ENCODE measurements at regions not wholly inside any gene's neighbourhood (a gene's known extent, or its start where the extent isn't known, plus 50 kb on each side); places are given as distances from the start of the nearest gene placed in this dataset.

GRCh38 chr20:6855104-6855503, 87.6 kb downstream of the BMP2 start:
- TF ChIP-seq CTCF (IDR thresholded peaks at IDR 0.05): no peak
- Histone ChIP-seq H3K9me3 (ENCODE audit: control insufficient read depth, insufficient read depth, low read length) (no peaks in the 10 kb centered on the region), H3K27me3 (ENCODE audit: control insufficient read depth, insufficient read depth, low read length) (no peaks in the 10 kb centered on the region), H3K4me3 (ENCODE audit: low read length) (no peak overlapping the region), H3K4me1 (ENCODE audit: control insufficient read depth, insufficient read depth, low read length) (no peaks in the 10 kb centered on the region), H3K36me3 (ENCODE audit: control insufficient read depth, insufficient read depth, low read length) (no peaks in the 10 kb centered on the region), H3K27ac (ENCODE audit: low read length) (no peak overlapping the region)
- Mint-ChIP-seq H3K27ac (no peak overlapping the region), H3K4me3 (no peak overlapping the region), H3K27me3 (ENCODE audit: low read depth in 2 of 2) (no peaks in the 10 kb centered on the region), H3K36me3 (no peaks in the 10 kb centered on the region), H3K4me1 (no peaks in the 10 kb centered on the region), H3K9me3 (no peaks in the 10 kb centered on the region)
- intact Hi-C loops (cut with micrococcal nuclease): no loop called here
- DNase-seq: no peak
- 31% methylated on average over 2 of the region's 3 CpGs for WGBS (ENCODE audit: insufficient coverage)
- ATAC-seq: no peak

DNA sequence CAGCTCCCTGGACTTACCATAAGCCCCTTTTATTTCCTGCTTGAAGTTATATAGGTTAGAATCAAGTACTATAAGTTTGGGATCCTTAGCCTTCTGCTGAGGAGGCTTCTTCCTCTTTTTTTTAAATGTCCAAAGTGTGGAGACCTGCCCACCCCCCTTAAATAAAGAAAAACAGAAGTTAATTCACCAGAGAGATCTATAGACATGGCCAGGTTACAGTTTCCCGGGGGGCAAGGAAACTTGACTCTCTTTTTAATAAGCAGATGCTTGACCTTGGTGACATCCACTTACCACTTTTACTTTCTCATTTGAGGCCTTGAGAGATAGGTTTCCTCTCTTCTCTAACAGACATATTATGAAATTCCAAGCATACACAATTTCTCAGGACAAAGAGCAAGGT, 88.3 kb downstream of the BMP2 start:
- H3K4me1 ChIP-seq (ENCODE audit: control insufficient read depth, insufficient read depth, low read length): no peaks in the 10 kb centered on the region
- H3K4me3 ChIP-seq (ENCODE audit: low read length): no peak overlapping the region
- TF ChIP-seq CTCF (IDR thresholded peaks at IDR 0.05): no peak
- 8% methylated on average over 1 of the region's 1 CpG for WGBS (ENCODE audit: insufficient coverage)
- Mint-ChIP-seq H3K36me3 (no peaks in the 10 kb centered on the region), H3K4me3 (no peak overlapping the region), H3K4me1 (no peaks in the 10 kb centered on the region), H3K27ac (no peak overlapping the region), H3K27me3 (ENCODE audit: low read depth in 2 of 2) (no peaks in the 10 kb centered on the region), H3K9me3 (no peaks in the 10 kb centered on the region)
- DNase-seq (no peak), ATAC-seq (no peak)
- no peaks in the 10 kb centered on the region for H3K27me3 ChIP-seq (ENCODE audit: control insufficient read depth, insufficient read depth, low read length)
- H3K9me3 ChIP-seq (ENCODE audit: control insufficient read depth, insufficient read depth, low read length): no peaks in the 10 kb centered on the region
- intact Hi-C loops (cut with micrococcal nuclease): no loop called here
- no peaks in the 10 kb centered on the region for H3K36me3 ChIP-seq (ENCODE audit: control insufficient read depth, insufficient read depth, low read length)
- H3K27ac ChIP-seq (ENCODE audit: low read length): no peak overlapping the region

- Mint-ChIP-seq H3K27me3 (ENCODE audit: low read depth in 2 of 2) (no peaks in the 10 kb centered on the region), H3K36me3 (no peaks in the 10 kb centered on the region), H3K27ac (no peak overlapping the region), H3K4me1 (no peaks in the 10 kb centered on the region), H3K4me3 (no peak overlapping the region), H3K9me3 (no peaks in the 10 kb centered on the region)
- 95% methylated on average over 5 of the region's 5 CpGs for WGBS (ENCODE audit: insufficient coverage)
- Histone ChIP-seq H3K27me3 (ENCODE audit: control insufficient read depth, insufficient read depth, low read length) (no peaks in the 10 kb centered on the region), H3K36me3 (ENCODE audit: control insufficient read depth, insufficient read depth, low read length) (no peaks in the 10 kb centered on the region), H3K9me3 (ENCODE audit: control insufficient read depth, insufficient read depth, low read length) (no peaks in the 10 kb centered on the region), H3K4me1 (ENCODE audit: control insufficient read depth, insufficient read depth, low read length) (no peaks in the 10 kb centered on the region), H3K4me3 (ENCODE audit: low read length) (no peak overlapping the region), H3K27ac (ENCODE audit: low read length) (no peak overlapping the region)
- ATAC-seq (no peak), DNase-seq (no peak)
- TF ChIP-seq CTCF (IDR thresholded peaks at IDR 0.05): no peak
- intact Hi-C loops (cut with micrococcal nuclease): no loop called here
Measured at GRCh38 chr20:6857927-6858326, 90.4 kb downstream of the BMP2 start.

DNA sequence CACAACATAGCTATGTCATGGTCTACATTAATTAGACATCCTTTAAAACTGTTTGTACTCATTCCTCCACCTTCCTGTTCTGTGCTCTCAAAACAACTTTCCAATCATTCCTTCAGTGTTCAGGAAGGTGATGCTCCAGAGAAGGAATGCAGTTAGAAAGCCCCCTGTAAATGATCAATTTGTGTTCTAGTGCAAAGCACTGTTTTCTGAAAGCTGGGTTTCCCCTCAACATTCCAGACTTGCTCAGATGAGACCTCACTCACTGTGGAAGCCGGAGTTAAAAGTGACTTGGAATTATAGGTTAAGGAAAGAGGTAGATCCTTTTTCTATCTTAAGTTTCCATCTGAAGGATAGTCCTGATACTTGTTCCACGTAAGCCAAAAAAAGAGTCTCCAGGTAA, 95.9 kb downstream of the BMP2 start:
- TF ChIP-seq CTCF (IDR thresholded peaks at IDR 0.05): no peak
- DNase-seq: no peak
- ATAC-seq: no peak
- no peaks in the 10 kb centered on the region for H3K4me1 Mint-ChIP-seq
- no peaks in the 10 kb centered on the region for H3K27me3 Mint-ChIP-seq (ENCODE audit: low read depth in 2 of 2)
- no peaks in the 10 kb centered on the region for H3K36me3 Mint-ChIP-seq
- Histone ChIP-seq H3K27me3 (ENCODE audit: control insufficient read depth, insufficient read depth, low read length) (no peaks in the 10 kb centered on the region), H3K9me3 (ENCODE audit: control insufficient read depth, insufficient read depth, low read length) (no peaks in the 10 kb centered on the region), H3K4me1 (ENCODE audit: control insufficient read depth, insufficient read depth, low read length) (no peaks in the 10 kb centered on the region), H3K36me3 (ENCODE audit: control insufficient read depth, insufficient read depth, low read length) (no peaks in the 10 kb centered on the region), H3K4me3 (ENCODE audit: low read length) (no peak overlapping the region), H3K27ac (ENCODE audit: low read length) (no peak overlapping the region)
- intact Hi-C loops (cut with micrococcal nuclease): loop anchor here (10.0 kb wide), 1 partner anchor 61 kb away; no protein-coding TSS in a partner anchor
- no peak overlapping the region for H3K4me3 Mint-ChIP-seq
- H3K9me3 Mint-ChIP-seq: no peaks in the 10 kb centered on the region
- no peak overlapping the region for H3K27ac Mint-ChIP-seq
- 68% methylated on average over 2 of the region's 2 CpGs for WGBS (ENCODE audit: insufficient coverage)

All from natural killer cell (primary cell).